ENCODE measurements at regions not wholly inside any gene's neighbourhood (a gene's known extent, or its start where the extent isn't known, plus 50 kb on each side); places are given as distances from the start of the nearest gene placed in this dataset.

- Mint-ChIP-seq H3K4me1 (ENCODE audit: low read depth) (no peaks in the 10 kb centered on the region), H3K27ac (no peak overlapping the region), H3K9me3 (peaks cover 5% of the 10 kb centered on the region), H3K4me3 (no peak overlapping the region), H3K27me3 (ENCODE audit: insufficient read depth) (no peaks in the 10 kb centered on the region), H3K36me3 (ENCODE audit: low read depth) (no peaks in the 10 kb centered on the region)
- no peak for DNase-seq (ENCODE audit: low spot score)
- intact Hi-C loops (cut with micrococcal nuclease): no loop called here
These were observed 340.6 kb upstream of the TBX3 start for GRCh38 chr12:115024531-115024930.

DNA sequence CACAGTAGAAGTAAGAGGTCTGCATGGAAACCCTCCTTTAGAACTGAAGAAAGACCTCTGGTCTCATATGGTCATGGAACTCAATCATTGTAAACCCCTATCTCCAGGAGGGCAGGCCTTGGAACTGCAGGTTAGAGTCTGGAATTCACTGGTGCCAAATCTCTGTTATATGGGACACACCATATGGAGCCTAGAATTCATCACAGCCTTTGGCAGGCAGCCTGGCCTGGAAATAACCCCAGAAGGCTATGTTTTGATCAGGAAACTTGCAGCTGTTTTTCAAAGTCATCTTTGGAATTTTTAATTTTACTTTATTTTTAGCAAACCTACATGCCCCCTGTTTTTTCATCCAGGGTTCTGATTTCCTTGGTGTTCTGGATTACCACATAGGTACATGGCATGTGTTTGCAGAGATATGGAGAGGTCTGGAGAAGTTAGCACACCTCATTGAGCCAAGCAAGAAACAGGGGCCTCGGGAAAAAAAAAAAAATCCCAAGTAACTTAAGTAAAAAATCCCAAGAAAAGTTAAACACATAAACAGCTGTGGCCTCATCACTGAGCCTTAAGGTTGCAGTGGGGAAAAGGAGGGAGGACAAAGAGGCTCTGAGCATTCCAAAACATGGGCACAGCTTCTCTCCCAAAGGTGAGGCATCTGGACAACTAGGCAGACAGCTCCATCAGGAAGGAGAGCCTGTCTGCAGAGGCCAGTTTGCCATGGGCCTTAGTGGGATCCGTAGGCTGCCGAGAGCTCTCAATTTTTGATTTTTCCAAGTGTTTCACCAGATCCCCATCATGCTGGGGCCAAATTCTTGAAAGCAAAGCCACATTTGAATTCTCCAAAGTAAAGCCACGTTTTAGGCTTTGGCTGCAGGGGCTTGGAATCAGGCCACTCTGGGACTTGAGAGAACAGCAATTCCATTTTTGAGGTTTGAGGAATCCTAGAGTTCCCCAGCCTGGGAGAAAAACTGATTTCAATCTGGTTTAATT lies 339.6 kb upstream of the TBX3 start:
- no peak for DNase-seq (ENCODE audit: low spot score)
- Mint-ChIP-seq H3K27ac (no peak overlapping the region), H3K27me3 (ENCODE audit: insufficient read depth) (no peaks in the 10 kb centered on the region), H3K4me1 (ENCODE audit: low read depth) (no peaks in the 10 kb centered on the region), H3K9me3 (peaks cover 5% of the 10 kb centered on the region), H3K36me3 (ENCODE audit: low read depth) (no peaks in the 10 kb centered on the region), H3K4me3 (no peak overlapping the region)
- intact Hi-C loops (cut with micrococcal nuclease): no loop called here

DNA sequence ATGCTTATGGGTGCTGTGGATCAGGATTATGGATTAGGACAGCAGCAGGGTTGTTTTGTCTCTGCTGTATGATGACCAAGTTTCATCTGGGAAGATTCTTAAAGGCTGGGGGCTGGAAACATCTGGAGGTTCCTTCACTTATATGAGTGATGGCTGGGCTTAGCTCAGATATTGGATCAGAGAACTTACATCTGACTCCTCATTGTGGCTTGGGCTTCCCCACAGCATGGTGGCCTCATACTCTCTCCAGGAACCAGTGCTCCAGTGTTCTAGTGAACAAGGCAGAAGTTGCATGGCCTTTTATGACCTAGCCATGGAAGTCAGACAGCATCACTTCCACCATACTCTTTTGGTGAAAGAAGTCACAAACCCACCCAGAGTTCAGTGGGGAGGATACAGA lies 336.1 kb upstream of the TBX3 start:
- Mint-ChIP-seq H3K36me3 (ENCODE audit: low read depth) (no peaks in the 10 kb centered on the region), H3K4me1 (ENCODE audit: low read depth) (no peaks in the 10 kb centered on the region), H3K27me3 (ENCODE audit: insufficient read depth) (no peaks in the 10 kb centered on the region), H3K9me3 (peaks cover 2% of the 10 kb centered on the region), H3K4me3 (no peak overlapping the region), H3K27ac (no peak overlapping the region)
- DNase-seq (ENCODE audit: low spot score): no peak
- intact Hi-C loops (cut with micrococcal nuclease): no loop called here

DNA sequence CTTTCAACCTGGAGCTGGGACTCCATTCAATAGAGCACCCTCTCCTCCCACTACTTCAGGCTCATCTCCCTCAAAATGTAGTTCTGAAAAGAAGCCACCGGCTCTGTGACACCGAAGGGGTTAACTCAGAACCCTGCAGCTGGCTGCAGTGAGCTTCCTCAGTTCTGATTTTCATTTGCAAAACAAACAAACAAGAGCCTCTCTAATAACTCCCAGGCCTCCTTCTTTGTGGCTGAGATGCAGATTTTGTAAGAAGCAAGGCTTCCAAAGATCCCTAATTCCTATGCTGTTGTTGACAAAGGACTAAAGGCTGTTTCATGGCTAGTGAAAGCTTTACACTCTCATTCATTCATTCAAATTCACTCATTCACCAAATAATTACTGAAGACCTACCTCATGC lies 333.4 kb upstream of the TBX3 start:
- H3K27ac Mint-ChIP-seq: no peak overlapping the region
- H3K9me3 Mint-ChIP-seq: peaks cover 4% of the 10 kb centered on the region
- intact Hi-C loops (cut with micrococcal nuclease): no loop called here
- H3K4me3 Mint-ChIP-seq: no peak overlapping the region
- no peaks in the 10 kb centered on the region for H3K27me3 Mint-ChIP-seq (ENCODE audit: insufficient read depth)
- no peaks in the 10 kb centered on the region for H3K4me1 Mint-ChIP-seq (ENCODE audit: low read depth)
- DNase-seq (ENCODE audit: low spot score): no peak
- H3K36me3 Mint-ChIP-seq (ENCODE audit: low read depth): no peaks in the 10 kb centered on the region

DNA sequence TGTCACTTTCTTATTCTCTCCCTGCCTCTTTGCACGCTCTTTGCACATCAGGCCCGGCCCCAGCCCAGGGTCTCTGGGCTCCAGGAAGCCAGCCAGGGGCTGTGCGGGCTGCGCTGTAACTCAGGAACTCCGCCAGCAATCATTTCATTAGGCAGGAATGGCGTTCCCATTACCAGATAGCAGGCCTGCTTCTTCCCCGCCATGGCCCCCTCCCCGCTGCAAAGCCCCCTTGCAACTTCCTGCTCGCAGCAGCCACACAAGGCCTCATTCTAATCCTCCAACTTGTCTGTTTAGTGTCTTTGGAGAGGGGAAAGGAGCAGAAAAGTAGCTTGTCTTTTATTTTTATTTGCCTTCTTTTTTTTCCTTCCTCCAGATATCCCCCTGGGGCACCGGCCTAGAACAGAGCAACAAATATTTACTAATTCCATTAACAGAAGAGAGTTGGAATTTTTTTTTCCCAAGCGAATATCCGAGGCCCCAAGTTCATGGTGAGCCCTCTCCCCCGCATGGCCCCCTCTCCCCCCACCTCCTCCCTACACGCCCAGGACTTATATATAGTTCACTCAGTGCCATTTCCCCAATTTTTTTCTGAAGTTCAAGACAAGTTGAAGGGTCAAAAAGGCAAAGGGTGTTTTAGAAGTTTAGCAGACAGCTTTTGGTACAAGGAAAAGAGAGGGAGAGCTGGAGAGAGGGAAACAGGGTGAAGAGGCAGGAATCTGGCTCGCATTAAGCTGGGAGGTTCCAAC lies 329.4 kb upstream of the TBX3 start:
- Mint-ChIP-seq H3K27ac (no peak overlapping the region), H3K4me3 (no peak overlapping the region), H3K9me3 (peaks cover 4% of the 10 kb centered on the region), H3K36me3 (ENCODE audit: low read depth) (no peaks in the 10 kb centered on the region), H3K4me1 (ENCODE audit: low read depth) (no peaks in the 10 kb centered on the region), H3K27me3 (ENCODE audit: insufficient read depth) (no peaks in the 10 kb centered on the region)
- intact Hi-C loops (cut with micrococcal nuclease): no loop called here
- DNase-seq (ENCODE audit: low spot score): no peak

DNA sequence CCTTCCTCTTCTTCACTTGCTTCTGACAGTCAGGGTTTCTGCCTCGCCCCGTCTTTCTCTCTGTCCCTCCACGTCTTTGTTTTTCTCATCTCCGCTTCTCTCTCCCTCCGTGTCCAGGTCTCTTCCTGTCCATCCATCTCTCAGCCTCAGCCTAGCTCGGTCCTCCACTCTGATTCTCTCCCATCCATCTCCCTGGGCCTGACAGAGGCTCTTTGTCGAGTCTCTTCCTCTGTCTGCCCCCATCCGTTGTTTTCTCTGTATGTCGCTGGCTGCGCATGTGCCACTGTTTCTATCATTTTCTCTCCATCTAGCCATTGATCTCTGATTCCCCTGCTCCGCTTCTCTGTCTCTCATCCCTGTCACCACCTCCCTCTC lies 328.9 kb upstream of the TBX3 start:
- H3K4me1 Mint-ChIP-seq (ENCODE audit: low read depth): no peaks in the 10 kb centered on the region
- H3K4me3 Mint-ChIP-seq: no peak overlapping the region
- peaks cover 4% of the 10 kb centered on the region for H3K9me3 Mint-ChIP-seq
- DNase-seq (ENCODE audit: low spot score): no peak
- H3K27ac Mint-ChIP-seq: no peak overlapping the region
- no peaks in the 10 kb centered on the region for H3K27me3 Mint-ChIP-seq (ENCODE audit: insufficient read depth)
- H3K36me3 Mint-ChIP-seq (ENCODE audit: low read depth): no peaks in the 10 kb centered on the region
- intact Hi-C loops (cut with micrococcal nuclease): no loop called here

GRCh38 chr12:115011703-115012102 lies 327.7 kb upstream of the TBX3 start:
- H3K4me1 Mint-ChIP-seq (ENCODE audit: low read depth): no peaks in the 10 kb centered on the region

DNA sequence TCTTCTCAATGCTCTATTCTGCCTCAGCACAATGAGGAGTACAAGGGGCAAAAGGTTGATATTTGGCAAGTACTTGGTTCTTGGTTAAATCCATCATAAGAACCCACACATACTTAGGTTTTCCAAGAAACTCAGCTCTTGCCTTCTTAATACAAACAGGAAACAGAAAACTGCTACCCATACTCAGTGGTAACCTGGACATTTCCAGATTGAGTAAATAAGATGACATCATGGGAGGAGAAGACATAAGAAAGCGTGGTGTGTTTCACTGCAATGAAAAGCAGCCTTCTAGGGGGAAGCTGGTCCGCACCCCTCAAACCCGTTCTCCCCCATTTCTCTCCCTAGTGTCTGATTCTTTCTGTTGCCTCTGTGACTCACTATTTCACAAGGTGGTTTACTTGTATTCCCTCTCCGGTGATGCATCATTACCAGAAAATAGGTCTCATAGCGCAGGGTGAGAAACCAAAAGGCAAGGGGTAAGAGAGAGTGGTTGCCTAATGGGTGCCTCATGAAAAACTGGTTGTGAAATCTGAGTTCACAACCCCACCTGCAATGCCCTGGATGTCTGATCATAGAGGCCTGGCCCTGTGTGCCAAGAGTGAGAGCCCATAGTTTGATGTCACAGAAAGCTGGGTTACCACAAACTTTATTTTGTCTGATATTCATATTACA lies 326.5 kb upstream of the TBX3 start:
- no peak overlapping the region for H3K27ac Mint-ChIP-seq
- intact Hi-C loops (cut with micrococcal nuclease): no loop called here
- no peak overlapping the region for H3K4me3 Mint-ChIP-seq
- no peak for DNase-seq (ENCODE audit: low spot score)
- no peaks in the 10 kb centered on the region for H3K27me3 Mint-ChIP-seq (ENCODE audit: insufficient read depth)
- H3K36me3 Mint-ChIP-seq (ENCODE audit: low read depth): no peaks in the 10 kb centered on the region
- H3K9me3 Mint-ChIP-seq: peaks cover 4% of the 10 kb centered on the region
- H3K4me1 Mint-ChIP-seq (ENCODE audit: low read depth): no peaks in the 10 kb centered on the region

More at GRCh38 chr12:115011703-115012102, 327.7 kb upstream of the TBX3 start:
- no peaks in the 10 kb centered on the region for H3K36me3 Mint-ChIP-seq (ENCODE audit: low read depth)
- no peak overlapping the region for H3K27ac Mint-ChIP-seq
- intact Hi-C loops (cut with micrococcal nuclease): no loop called here
- peaks cover 4% of the 10 kb centered on the region for H3K9me3 Mint-ChIP-seq
- no peaks in the 10 kb centered on the region for H3K27me3 Mint-ChIP-seq (ENCODE audit: insufficient read depth)
- no peak for DNase-seq (ENCODE audit: low spot score)
- no peak overlapping the region for H3K4me3 Mint-ChIP-seq

DNA sequence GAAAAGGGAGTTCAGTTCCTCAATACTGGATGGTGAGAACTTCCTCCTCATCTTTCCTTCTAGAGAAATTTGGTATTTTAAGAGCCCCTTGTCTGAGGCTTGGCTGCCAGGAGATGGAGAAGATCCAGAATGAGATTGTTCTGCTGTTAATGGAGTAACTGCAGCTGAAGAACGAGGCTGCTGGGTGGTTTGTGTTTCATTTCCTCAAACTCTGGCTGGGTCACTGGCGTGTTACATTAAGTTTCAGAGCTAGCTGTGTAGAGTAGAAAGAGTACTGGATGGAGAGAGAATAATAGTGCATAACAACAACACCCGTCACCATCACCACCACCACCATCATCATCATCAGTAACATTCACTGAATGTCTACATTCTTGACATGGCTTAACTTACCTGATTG lies 325.0 kb upstream of the TBX3 start:
- intact Hi-C loops (cut with micrococcal nuclease): no loop called here
- H3K27ac Mint-ChIP-seq: no peak overlapping the region
- H3K4me1 Mint-ChIP-seq (ENCODE audit: low read depth): no peaks in the 10 kb centered on the region
- H3K27me3 Mint-ChIP-seq (ENCODE audit: insufficient read depth): no peaks in the 10 kb centered on the region
- no peak for DNase-seq (ENCODE audit: low spot score)
- no peak overlapping the region for H3K4me3 Mint-ChIP-seq
- no peaks in the 10 kb centered on the region for H3K36me3 Mint-ChIP-seq (ENCODE audit: low read depth)
- H3K9me3 Mint-ChIP-seq: peaks cover 4% of the 10 kb centered on the region

- Mint-ChIP-seq H3K4me3 (no peak overlapping the region), H3K27ac (no peak overlapping the region), H3K9me3 (peaks cover 1% of the 10 kb centered on the region), H3K4me1 (ENCODE audit: low read depth) (no peaks in the 10 kb centered on the region), H3K27me3 (ENCODE audit: insufficient read depth) (no peaks in the 10 kb centered on the region), H3K36me3 (ENCODE audit: low read depth) (no peaks in the 10 kb centered on the region)
- no peak for DNase-seq (ENCODE audit: low spot score)
- intact Hi-C loops (cut with micrococcal nuclease): no loop called here
These were observed 320.6 kb upstream of the TBX3 start for GRCh38 chr12:115004470-115005146.

- H3K4me1 Mint-ChIP-seq (ENCODE audit: low read depth): no peaks in the 10 kb centered on the region
- no peaks in the 10 kb centered on the region for H3K36me3 Mint-ChIP-seq (ENCODE audit: low read depth)
- H3K27ac Mint-ChIP-seq: no peak overlapping the region
- no peak overlapping the region for H3K4me3 Mint-ChIP-seq
- intact Hi-C loops (cut with micrococcal nuclease): no loop called here
- H3K27me3 Mint-ChIP-seq (ENCODE audit: insufficient read depth): no peaks in the 10 kb centered on the region
- H3K9me3 Mint-ChIP-seq: peaks cover 9% of the 10 kb centered on the region
- no peak for DNase-seq (ENCODE audit: low spot score)
These were observed 318.5 kb upstream of the TBX3 start for GRCh38 chr12:115002434-115002833.

- Mint-ChIP-seq H3K4me1 (ENCODE audit: low read depth) (no peaks in the 10 kb centered on the region), H3K4me3 (no peak overlapping the region), H3K27ac (no peak overlapping the region), H3K9me3 (peaks cover 10% of the 10 kb centered on the region), H3K27me3 (ENCODE audit: insufficient read depth) (no peaks in the 10 kb centered on the region), H3K36me3 (ENCODE audit: low read depth) (no peaks in the 10 kb centered on the region)
- DNase-seq (ENCODE audit: low spot score): no peak
- intact Hi-C loops (cut with micrococcal nuclease): no loop called here
These were observed 317.7 kb upstream of the TBX3 start for GRCh38 chr12:115001571-115002180.
